ENCODE measurements at regions not wholly inside any gene's neighbourhood (a gene's known extent, or its start where the extent isn't known, plus 50 kb on each side); places are given as distances from the start of the nearest gene placed in this dataset.

DNA sequence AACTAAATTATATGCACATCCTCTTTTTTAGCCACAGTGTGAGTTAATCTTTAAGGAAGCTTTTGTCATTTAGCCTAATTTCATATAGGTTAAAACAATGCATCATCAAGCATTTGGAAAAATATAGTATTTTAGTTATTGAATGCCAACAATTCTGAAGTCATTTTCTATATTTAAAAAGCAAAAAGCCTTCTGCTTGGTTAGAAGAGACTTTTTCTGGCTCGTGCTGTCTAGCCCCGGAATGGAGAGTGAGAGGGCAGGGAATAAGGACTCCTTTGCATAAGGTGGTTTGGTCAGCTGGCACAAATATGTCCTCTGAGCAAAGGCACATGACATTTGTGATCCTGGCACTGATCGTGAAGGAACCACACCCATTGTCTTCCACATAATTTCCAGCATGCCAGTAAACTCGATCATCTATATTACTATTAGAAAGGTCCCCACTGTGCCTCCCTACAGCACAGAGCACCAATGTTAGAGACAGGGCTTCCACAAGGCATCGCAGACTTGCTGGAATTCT is 393.7 kb upstream of the INTU start:
- TF ChIP-seq, protein P1, sequence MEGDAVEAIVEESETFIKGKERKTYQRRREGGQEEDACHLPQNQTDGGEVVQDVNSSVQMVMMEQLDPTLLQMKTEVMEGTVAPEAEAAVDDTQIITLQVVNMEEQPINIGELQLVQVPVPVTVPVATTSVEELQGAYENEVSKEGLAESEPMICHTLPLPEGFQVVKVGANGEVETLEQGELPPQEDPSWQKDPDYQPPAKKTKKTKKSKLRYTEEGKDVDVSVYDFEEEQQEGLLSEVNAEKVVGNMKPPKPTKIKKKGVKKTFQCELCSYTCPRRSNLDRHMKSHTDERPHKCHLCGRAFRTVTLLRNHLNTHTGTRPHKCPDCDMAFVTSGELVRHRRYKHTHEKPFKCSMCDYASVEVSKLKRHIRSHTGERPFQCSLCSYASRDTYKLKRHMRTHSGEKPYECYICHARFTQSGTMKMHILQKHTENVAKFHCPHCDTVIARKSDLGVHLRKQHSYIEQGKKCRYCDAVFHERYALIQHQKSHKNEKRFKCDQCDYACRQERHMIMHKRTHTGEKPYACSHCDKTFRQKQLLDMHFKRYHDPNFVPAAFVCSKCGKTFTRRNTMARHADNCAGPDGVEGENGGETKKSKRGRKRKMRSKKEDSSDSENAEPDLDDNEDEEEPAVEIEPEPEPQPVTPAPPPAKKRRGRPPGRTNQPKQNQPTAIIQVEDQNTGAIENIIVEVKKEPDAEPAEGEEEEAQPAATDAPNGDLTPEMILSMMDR (IDR thresholded peaks at IDR 0.05 in 4 of 5, conservative IDR thresholded peaks at IDR 0.05 in 1 of 5) = no peak
- no peak for TF ChIP-seq POLR2A (IDR thresholded peaks at IDR 0.05)
